Motor neuron (in vitro differentiated cells): ENCODE measurements at regions not wholly inside any gene's neighbourhood (a gene's known extent, or its start where the extent isn't known, plus 50 kb on each side); places are given as distances from the start of the nearest gene placed in this dataset.
"Not testable (repeated sequence)": the region's sequence is repeated elsewhere in the genome, so short reads cannot be mapped to it uniquely, and the experiment has no call there.

Experiments used
- ATAC-seq, 8 experiments: fragments of 200-7000 bp; cut with Tn5 transposase; replicated peaks in 6 of 8; 2 replicates each; pipeline ENCODE4 v1.8.0; 2021; ENCODE audit warnings: mild to moderate bottlenecking in 8 of 8, moderate library complexity in 8 of 8
- H3K27ac ChIP-seq, 2 donors: fragments of 250-450 bp; sonication (Bioruptor Pico); 2 replicates each; pipeline ENCODE4 v1.9.0; 2021; ENCODE audit warnings: antibody characterized with exemption in 2 of 2, mild to moderate bottlenecking in 2 of 2, moderate library complexity in 1 of 2
- H3K4me1 ChIP-seq, 2 donors: fragments of 250-450 bp; sonication (Bioruptor Pico); replicated peaks in 1 of 2; 2 replicates each; pipeline ENCODE4 v1.6.1; 2021; ENCODE audit warnings: antibody characterized with exemption in 2 of 2, mild to moderate bottlenecking in 2 of 2, moderate library complexity in 1 of 2
- H3K4me3 ChIP-seq, 5 donors: fragments of 250-450 bp; sonication (Bioruptor Pico); 2 replicates each; pipeline ENCODE4 v1.9.0; 2021; ENCODE audit warnings: antibody characterized with exemption in 5 of 5, mild to moderate bottlenecking in 5 of 5, moderate library complexity in 4 of 5
- WGBS, 10 experiments: fragments of 450-650 bp; shearing (Covaris generic); methylation state at CpG; one replicate each; pipeline ENCODE4 v1.0.0; 2022; 5-methylcytosine and 5-hydroxymethylcytosine counted together
- in situ Hi-C, 9 experiments: fragments of 400-800 bp; cut with MboI; loops; one replicate each; pipeline ENCODE4 v1.15.0; 2021; ENCODE audit warnings: low sequenced_read_pairs in 9 of 9, low pct_unique_long_range_greater_than_20kb in 2 of 9; ENCODE audit not compliant: unreplicated experiment in 9 of 9

- no peak overlapping the region for H3K4me3 ChIP-seq
- peaks cover 27 to 35% of the 10 kb centered on the region in 2 donors for H3K4me1 ChIP-seq
- ATAC-seq, result no peak
- no peak overlapping the region for H3K27ac ChIP-seq
- WGBS, 10 experiments, result 61 to 100% (median 91%) methylated on average over 3 to 10 of the region's 11 CpGs
- in situ Hi-C loops, result no loop called here
Observed at GRCh38 chr2:242065426-242065825, 195.9 kb downstream of the RTP5 start.

GRCh38 chr2:242069018-242069417 is 199.5 kb downstream of the RTP5 start:
- peaks cover 34 to 42% of the 10 kb centered on the region in 2 donors for H3K4me1 ChIP-seq
- peak overlapping the region; percentile 79 to 85 for H3K27ac ChIP-seq
- in situ Hi-C loops, result no loop called here

GRCh38 chr2:242069938-242070395 is 200.4 kb downstream of the RTP5 start:
- H3K27ac ChIP-seq, result peak overlapping the region; percentile 28 to 37

More at GRCh38 chr2:242069018-242069417, 199.5 kb downstream of the RTP5 start:
- no peak overlapping the region for H3K4me3 ChIP-seq
- WGBS, 10 experiments, result 89 to 100% (median 90%) methylated on average over 1 to 4 of the region's 7 CpGs; no CpG with 5 or more reads in 7 of the 10 experiments
- ATAC-seq, result no peak

DNA sequence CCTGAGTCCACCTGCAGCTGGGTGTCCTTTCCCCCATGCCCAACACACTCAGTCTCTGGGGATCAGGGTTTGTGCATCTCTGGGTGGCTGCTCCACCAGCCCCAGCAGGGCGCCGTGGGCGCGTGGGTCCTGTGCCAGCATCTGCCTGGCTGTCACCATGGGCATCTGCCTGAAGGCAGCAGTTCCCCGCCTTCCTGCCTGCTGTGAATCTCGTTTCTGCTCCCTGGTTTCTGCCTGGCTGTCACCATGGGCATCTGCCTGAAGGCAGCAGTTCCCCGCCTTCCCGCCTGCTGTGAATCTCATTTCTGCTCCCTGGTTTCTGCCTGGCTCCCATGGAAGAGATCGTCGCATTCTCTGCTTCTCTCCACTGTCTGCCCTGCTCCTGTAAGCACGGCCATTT is 201.2 kb downstream of the RTP5 start:
- H3K4me3 ChIP-seq, in situ Hi-C loops: not testable (repeated sequence)
- Histone ChIP-seq H3K27ac (peak overlapping the region; percentile 28 to 37), H3K4me1 (peaks cover 27 to 38% of the 10 kb centered on the region in 2 donors)
- 40 to 100% methylated on average over 1 to 3 of the region's 11 CpGs; no CpG with 5 or more reads in 8 of the 10 experiments for WGBS, 10 experiments
- ATAC-seq, result peak in 4 of 8 experiments; percentile 1 to 11 (median 6)

More at GRCh38 chr2:242069938-242070395, 200.4 kb downstream of the RTP5 start:
- H3K4me3 ChIP-seq, in situ Hi-C loops: not testable (repeated sequence)
- 17 to 63% (median 18%) methylated on average over 1 to 3 of the region's 12 CpGs; no CpG with 5 or more reads in 6 of the 10 experiments for WGBS, 10 experiments
- peak; percentile 83 to 98 (median 90) for ATAC-seq
- peaks cover 28 to 34% of the 10 kb centered on the region in 2 donors for H3K4me1 ChIP-seq

DNA sequence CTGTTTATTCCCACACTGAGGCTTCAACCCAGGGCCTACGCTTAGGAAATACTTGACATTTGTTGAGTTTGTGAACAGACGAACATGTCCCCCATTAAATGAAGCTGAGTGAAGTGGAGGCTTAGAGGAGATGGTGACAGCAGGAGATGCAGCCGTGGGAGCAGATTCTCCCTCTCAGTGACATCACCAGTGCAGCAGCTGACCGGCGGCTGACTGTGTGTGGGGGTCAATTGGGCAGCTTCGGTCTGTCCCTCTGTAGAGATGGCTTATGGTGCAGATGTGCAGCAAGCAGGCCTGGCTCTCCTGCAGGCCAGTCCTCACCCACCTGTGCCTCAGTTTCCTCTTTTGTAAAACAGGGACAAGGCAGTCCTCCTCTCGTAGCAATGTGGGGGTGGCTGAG is 201.8 kb downstream of the RTP5 start:
- H3K27ac ChIP-seq, result peak overlapping the region in 1 of 2 donors; percentile 58
- in situ Hi-C loops, H3K4me3 ChIP-seq: not testable (repeated sequence)
- peaks cover 27 to 38% of the 10 kb centered on the region in 2 donors for H3K4me1 ChIP-seq
- ATAC-seq, result peak in 5 of 8 experiments; percentile 33 to 62 (median 37)
- 33 to 100% (median 80%) methylated on average over 1 to 2 of the region's 7 CpGs; no CpG with 5 or more reads in 6 of the 10 experiments for WGBS, 10 experiments

- in situ Hi-C loops, ATAC-seq, H3K27ac ChIP-seq, H3K4me3 ChIP-seq: not testable (repeated sequence)
- 60 to 80% methylated on average over 1 of the region's 11 CpGs; no CpG with 5 or more reads in 8 of the 10 experiments for WGBS, 10 experiments
- H3K4me1 ChIP-seq, result peaks cover 27 to 38% of the 10 kb centered on the region in 2 donors
Observed at GRCh38 chr2:242071936-242072335, 202.4 kb downstream of the RTP5 start.

DNA sequence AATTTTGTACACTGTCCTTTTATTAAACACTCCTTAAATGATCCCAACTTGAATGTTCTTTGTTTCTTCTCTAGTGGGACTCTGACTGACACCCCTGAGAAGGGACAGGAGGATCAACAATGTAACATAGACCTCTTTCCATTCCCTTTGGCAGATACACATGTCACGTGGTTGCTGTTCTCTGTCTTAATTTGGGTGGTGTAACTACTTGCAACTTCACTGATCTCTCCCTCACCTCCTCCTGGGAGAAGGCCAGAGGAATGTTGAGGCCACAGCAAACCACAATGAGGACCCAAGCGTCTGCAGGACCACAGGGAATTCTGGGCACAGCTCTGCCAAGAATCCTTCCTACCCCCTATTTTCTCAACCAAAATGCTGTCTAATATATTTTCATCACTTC is 205.6 kb downstream of the RTP5 start:
- peaks cover 16 to 22% of the 10 kb centered on the region in 2 donors for H3K4me1 ChIP-seq
- in situ Hi-C loops, result no loop called here
- no peak overlapping the region for H3K27ac ChIP-seq
- ATAC-seq, result peak in 2 of 8 experiments; percentile 13 to 19
- no peak overlapping the region for H3K4me3 ChIP-seq
- 0 to 60% (median 45%) methylated on average over 1 to 2 of the region's 2 CpGs; no CpG with 5 or more reads in 3 of the 10 experiments for WGBS, 10 experiments

DNA sequence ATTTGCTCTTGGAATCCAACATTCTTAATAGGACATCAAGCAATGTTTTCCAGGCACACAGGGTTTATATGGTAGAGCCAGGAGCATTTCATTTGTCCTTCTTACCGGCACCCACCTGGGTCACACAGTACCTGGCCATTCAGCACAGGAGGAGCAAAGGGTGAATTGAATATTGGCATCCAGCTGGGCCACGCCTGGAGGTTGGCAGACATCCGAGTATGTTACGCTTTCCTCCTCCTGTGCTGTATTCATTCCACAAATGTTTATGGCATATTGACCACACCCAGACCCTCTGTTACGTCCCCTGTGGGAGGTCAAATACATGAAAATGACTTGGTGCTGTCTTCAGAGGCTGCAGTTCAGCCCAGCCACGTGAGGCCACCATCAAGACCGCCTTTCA is 206.2 kb downstream of the RTP5 start:
- in situ Hi-C loops, result no loop called here
- Histone ChIP-seq H3K4me3 (no peak overlapping the region), H3K27ac (no peak overlapping the region), H3K4me1 (peaks cover 11 to 17% of the 10 kb centered on the region in 2 donors)
- ATAC-seq, result peak in 3 of 8 experiments; percentile 87 to 96 (median 93)
- 0 to 67% (median 50%) methylated on average over 3 to 5 of the region's 7 CpGs; no CpG with 5 or more reads in 4 of the 10 experiments for WGBS, 10 experiments

GRCh38 chr2:242076184-242076583 is 206.7 kb downstream of the RTP5 start:
- 30 to 76% methylated on average over 2 to 3 of the region's 4 CpGs; no CpG with 5 or more reads in 8 of the 10 experiments for WGBS, 10 experiments
- H3K4me3 ChIP-seq, H3K27ac ChIP-seq, in situ Hi-C loops, ATAC-seq: not testable (repeated sequence)
- H3K4me1 ChIP-seq, result peaks cover 6 to 12% of the 10 kb centered on the region in 2 donors

DNA sequence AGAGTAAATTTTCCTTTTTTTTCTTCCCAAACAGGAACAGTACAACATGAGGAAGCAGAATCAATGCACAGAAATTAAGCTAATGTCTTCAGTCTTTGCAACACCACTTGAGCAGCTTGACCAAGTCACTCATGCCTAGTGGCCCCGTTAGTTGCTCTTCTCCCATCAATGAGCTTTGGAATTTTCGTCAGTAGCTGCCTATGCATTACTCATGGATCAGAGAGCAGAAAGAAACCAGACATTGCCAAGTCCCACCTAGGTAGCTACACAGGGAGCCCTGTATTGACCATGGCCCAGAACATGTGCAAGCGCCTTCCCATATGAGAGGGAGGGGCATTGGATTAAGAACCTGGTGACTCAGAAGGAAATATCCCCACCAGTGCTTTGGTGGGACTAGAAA is 208.9 kb downstream of the RTP5 start:
- in situ Hi-C loops, H3K4me3 ChIP-seq, H3K4me1 ChIP-seq, H3K27ac ChIP-seq, ATAC-seq: not testable (repeated sequence)
- WGBS, 10 experiments, result 60% methylated on average over 1 of the region's 3 CpGs; no CpG with 5 or more reads in 9 of the 10 experiments

DNA sequence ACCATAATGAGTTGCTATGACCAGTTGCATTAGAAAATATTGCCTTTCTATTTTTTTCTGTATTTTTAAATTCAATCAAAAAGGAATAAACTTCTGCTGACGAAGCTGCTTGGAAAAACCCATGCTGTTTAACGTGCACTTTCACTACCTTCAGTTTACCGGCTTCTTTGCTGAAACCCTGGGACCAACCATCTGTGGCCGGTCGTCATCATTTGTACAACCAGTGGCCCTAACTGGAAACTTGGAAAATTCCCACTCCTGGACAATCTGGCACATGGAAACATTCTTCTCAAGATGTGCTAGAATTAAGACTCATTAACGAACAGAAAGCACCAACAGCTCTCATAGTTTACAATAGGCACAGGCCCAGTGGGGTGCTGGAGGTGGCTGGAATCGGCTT is 210.3 kb downstream of the RTP5 start:
- WGBS, 10 experiments, result 60 to 90% (median 70%) methylated on average over 1 to 4 of the region's 7 CpGs; no CpG with 5 or more reads in 7 of the 10 experiments
- in situ Hi-C loops, ATAC-seq, H3K4me3 ChIP-seq, H3K4me1 ChIP-seq, H3K27ac ChIP-seq: not testable (repeated sequence)

- in situ Hi-C loops, H3K4me3 ChIP-seq, H3K4me1 ChIP-seq, ATAC-seq, H3K27ac ChIP-seq: not testable (repeated sequence)
- WGBS, 10 experiments, result 40 to 80% (median 62%) methylated on average over 1 of the region's 7 CpGs; no CpG with 5 or more reads in 6 of the 10 experiments
Observed at GRCh38 chr2:242080575-242081214, 211.2 kb downstream of the RTP5 start.

DNA sequence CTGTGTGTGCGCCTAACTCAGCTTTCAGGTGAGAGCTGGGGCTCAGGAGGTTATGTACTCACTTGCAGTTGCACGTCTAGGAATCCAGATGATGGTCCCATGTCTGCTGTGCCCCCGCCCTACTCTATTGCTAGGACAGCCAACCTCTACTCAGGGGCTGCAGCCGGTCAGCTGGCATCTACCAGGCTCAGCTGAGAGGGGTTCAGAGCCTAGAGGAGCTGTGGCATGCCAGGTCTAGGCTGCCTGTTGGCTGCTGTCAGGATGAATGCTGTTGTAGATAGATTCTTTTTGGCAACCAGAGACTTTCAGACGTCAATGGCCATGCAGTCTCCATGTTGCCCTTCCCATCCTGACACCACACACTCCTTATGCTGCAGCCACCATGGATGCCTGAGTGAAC is 214.5 kb downstream of the RTP5 start:
- WGBS, 10 experiments, result 0 to 60% (median 20%) methylated on average over 1 of the region's 5 CpGs; no CpG with 5 or more reads in 7 of the 10 experiments
- H3K4me1 ChIP-seq, ATAC-seq, H3K27ac ChIP-seq, H3K4me3 ChIP-seq, in situ Hi-C loops: not testable (repeated sequence)
